Fibroblast of lung (primary cell): ENCODE measurements at regions not wholly inside any gene's neighbourhood (a gene's known extent, or its start where the extent isn't known, plus 50 kb on each side); places are given as distances from the start of the nearest gene placed in this dataset.

ENCODE experiments used
- EZH2 ChIP-seq: IDR thresholded peaks from 2 replicates; pipeline ENCODE4 v1.5.1; 2012; ENCODE audit warnings: low read length, control low read depth, mild to moderate bottlenecking; ENCODE audit errors: missing control alignments
- TF ChIP-seq, protein P1 (sequence below), 2 donors: IDR thresholded peaks in 1 of 2; conservative IDR thresholded peaks in 1 of 2; 1 replicate in 1 of 2; 2 replicates in 1 of 2; pipeline ENCODE4 v1.5.1; 2011 to 2012; ENCODE audit warnings: low read length in 2 of 2, control low read depth in 1 of 2, inconsistent platforms in 1 of 2, low read depth in 1 of 2, mild to moderate bottlenecking in 1 of 2

GRCh38 chr3:514192-514591 lies 317.6 kb downstream of the CHL1 start:
- TF ChIP-seq, protein P1, sequence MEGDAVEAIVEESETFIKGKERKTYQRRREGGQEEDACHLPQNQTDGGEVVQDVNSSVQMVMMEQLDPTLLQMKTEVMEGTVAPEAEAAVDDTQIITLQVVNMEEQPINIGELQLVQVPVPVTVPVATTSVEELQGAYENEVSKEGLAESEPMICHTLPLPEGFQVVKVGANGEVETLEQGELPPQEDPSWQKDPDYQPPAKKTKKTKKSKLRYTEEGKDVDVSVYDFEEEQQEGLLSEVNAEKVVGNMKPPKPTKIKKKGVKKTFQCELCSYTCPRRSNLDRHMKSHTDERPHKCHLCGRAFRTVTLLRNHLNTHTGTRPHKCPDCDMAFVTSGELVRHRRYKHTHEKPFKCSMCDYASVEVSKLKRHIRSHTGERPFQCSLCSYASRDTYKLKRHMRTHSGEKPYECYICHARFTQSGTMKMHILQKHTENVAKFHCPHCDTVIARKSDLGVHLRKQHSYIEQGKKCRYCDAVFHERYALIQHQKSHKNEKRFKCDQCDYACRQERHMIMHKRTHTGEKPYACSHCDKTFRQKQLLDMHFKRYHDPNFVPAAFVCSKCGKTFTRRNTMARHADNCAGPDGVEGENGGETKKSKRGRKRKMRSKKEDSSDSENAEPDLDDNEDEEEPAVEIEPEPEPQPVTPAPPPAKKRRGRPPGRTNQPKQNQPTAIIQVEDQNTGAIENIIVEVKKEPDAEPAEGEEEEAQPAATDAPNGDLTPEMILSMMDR (conservative IDR thresholded peaks at IDR 0.05 in 1 of 2, IDR thresholded peaks at IDR 0.05 in 1 of 2; ENCODE audit: low read depth in 1 of 2, low read length in 2 of 2): no peak
- no peak for TF ChIP-seq EZH2
